DOHH2 (cell line): ENCODE measurements at regions not wholly inside any gene's neighbourhood (a gene's known extent, or its start where the extent isn't known, plus 50 kb on each side); places are given as distances from the start of the nearest gene placed in this dataset.

Experiments
- H3F3A ChIP-seq: fragments of 200-600 bp; sonication (generic), shearing (Covaris generic); 2 replicates; pipeline ENCODE4 v1.6.0; 2016; ENCODE audit warnings: antibody characterized with exemption, mild to moderate bottlenecking; ENCODE audit not compliant: control insufficient read depth, insufficient read depth
- H3K27ac ChIP-seq: fragments of 200-600 bp; sonication (generic); 2 replicates; pipeline ENCODE4 v1.5.1; 2014; ENCODE audit warnings: low read depth, mild to moderate bottlenecking, low read length, moderate library complexity
- H3K27me3 ChIP-seq: fragments of 200-600 bp; sonication (generic); 2 replicates; pipeline ENCODE4 v1.6.1; 2014; ENCODE audit warnings: mild to moderate bottlenecking, low read length, mixed read lengths; ENCODE audit not compliant: control insufficient read depth
- H3K36me3 ChIP-seq: fragments of 200-600 bp; sonication (generic); 2 replicates; pipeline ENCODE4 v1.6.1; 2014; ENCODE audit warnings: mild to moderate bottlenecking, low read length, moderate library complexity, mixed read lengths; ENCODE audit not compliant: control insufficient read depth
- H3K4me1 ChIP-seq: fragments of 200-600 bp; sonication (generic); 2 replicates; pipeline ENCODE4 v1.6.1; 2014; ENCODE audit warnings: mild to moderate bottlenecking, low read length, mixed read lengths; ENCODE audit not compliant: control insufficient read depth
- H3K4me2 ChIP-seq: fragments of 200-600 bp; sonication (generic); 2 replicates; pipeline ENCODE4 v1.6.0; 2014; ENCODE audit warnings: mild to moderate bottlenecking, low read length, moderate library complexity
- H3K4me3 ChIP-seq: fragments of 200-600 bp; sonication (generic); 2 replicates; pipeline ENCODE4 v1.5.1; 2014; ENCODE audit warnings: mild to moderate bottlenecking, low read length, mixed read lengths
- H3K79me2 ChIP-seq: fragments of 200-600 bp; sonication (generic); 2 replicates; pipeline ENCODE4 v1.6.1; 2014; ENCODE audit warnings: mild to moderate bottlenecking, low read length, mixed read lengths; ENCODE audit not compliant: control insufficient read depth
- H3K9me2 ChIP-seq: fragments of 200-600 bp; sonication (generic); replicated peaks from 2 replicates; pipeline ENCODE4 v1.6.1; 2014; ENCODE audit warnings: mild to moderate bottlenecking, low read length, mixed read lengths; ENCODE audit not compliant: control insufficient read depth
- H3K9me3 ChIP-seq: fragments of 200-600 bp; sonication (generic); 2 replicates; pipeline ENCODE4 v1.6.1; 2014; ENCODE audit warnings: antibody characterized with exemption, low read length, mixed read lengths; ENCODE audit not compliant: control insufficient read depth, insufficient read depth
- H4K20me1 ChIP-seq: fragments of 200-600 bp; sonication (generic); 2 replicates; pipeline ENCODE4 v1.6.0; 2014; ENCODE audit warnings: low read depth, mild to moderate bottlenecking, antibody characterized with exemption, low read length, moderate library complexity; ENCODE audit not compliant: control insufficient read depth, insufficient read depth
- CTCF ChIP-seq: fragments of 200-600 bp; sonication (generic); IDR thresholded peaks from one replicate; pipeline ENCODE4 v1.5.1; 2014; ENCODE audit warnings: antibody characterized with exemption, mild to moderate bottlenecking, low read depth, low read length; ENCODE audit not compliant: poor library complexity, severe bottlenecking
- EZH2phosphoT487 ChIP-seq: fragments of 200-600 bp; sonication (generic); IDR thresholded peaks from 2 replicates; pipeline ENCODE4 v1.6.1; 2017; ENCODE audit warnings: borderline replicate concordance, mild to moderate bottlenecking, antibody characterized with exemption, low read length, moderate library complexity, mixed read lengths

- Histone ChIP-seq H3K27me3 (no peaks in the 10 kb centered on the region), H3K4me1 (no peaks in the 10 kb centered on the region), H3K4me2 (no peak overlapping the region), H3K79me2 (no peaks in the 10 kb centered on the region), H3F3A (no peaks in the 10 kb centered on the region), H3K27ac (no peak overlapping the region), H3K4me3 (no peak overlapping the region), H3K9me2 (no peaks in the 10 kb centered on the region), H4K20me1 (no peaks in the 10 kb centered on the region), H3K9me3 (no peaks in the 10 kb centered on the region), H3K36me3 (no peaks in the 10 kb centered on the region)
- TF ChIP-seq CTCF = no peak
- TF ChIP-seq EZH2phosphoT487 = no peak
Measured at GRCh38 chr10:121405096-121405495, 193.1 kb downstream of the FGFR2 start.

- Histone ChIP-seq H3K9me2 (no peaks in the 10 kb centered on the region), H3K9me3 (no peaks in the 10 kb centered on the region), H3K4me2 (no peak overlapping the region), H3K4me1 (no peaks in the 10 kb centered on the region), H3K4me3 (no peak overlapping the region), H3K27me3 (no peaks in the 10 kb centered on the region), H3K79me2 (no peaks in the 10 kb centered on the region), H3K27ac (no peak overlapping the region), H3F3A (no peaks in the 10 kb centered on the region), H4K20me1 (no peaks in the 10 kb centered on the region), H3K36me3 (no peaks in the 10 kb centered on the region)
- no peak for TF ChIP-seq EZH2phosphoT487
- no peak for TF ChIP-seq CTCF
Measured at GRCh38 chr10:121405549-121405948, 192.7 kb downstream of the FGFR2 start.

- no peaks in the 10 kb centered on the region for H4K20me1 ChIP-seq
- H3K27me3 ChIP-seq = no peaks in the 10 kb centered on the region
- H3K9me2 ChIP-seq = no peaks in the 10 kb centered on the region
- no peak overlapping the region for H3K27ac ChIP-seq
- H3K4me2 ChIP-seq = no peak overlapping the region
- no peak for TF ChIP-seq CTCF
- no peak for TF ChIP-seq EZH2phosphoT487
- no peaks in the 10 kb centered on the region for H3K79me2 ChIP-seq
- no peaks in the 10 kb centered on the region for H3F3A ChIP-seq
- H3K4me3 ChIP-seq = no peak overlapping the region
- no peaks in the 10 kb centered on the region for H3K9me3 ChIP-seq
- no peaks in the 10 kb centered on the region for H3K4me1 ChIP-seq
- no peaks in the 10 kb centered on the region for H3K36me3 ChIP-seq
Measured at GRCh38 chr10:121405953-121406352, 192.3 kb downstream of the FGFR2 start.
